ENCODE measurements at regions not wholly inside any gene's neighbourhood (a gene's known extent, or its start where the extent isn't known, plus 50 kb on each side); places are given as distances from the start of the nearest gene placed in this dataset.

DNA sequence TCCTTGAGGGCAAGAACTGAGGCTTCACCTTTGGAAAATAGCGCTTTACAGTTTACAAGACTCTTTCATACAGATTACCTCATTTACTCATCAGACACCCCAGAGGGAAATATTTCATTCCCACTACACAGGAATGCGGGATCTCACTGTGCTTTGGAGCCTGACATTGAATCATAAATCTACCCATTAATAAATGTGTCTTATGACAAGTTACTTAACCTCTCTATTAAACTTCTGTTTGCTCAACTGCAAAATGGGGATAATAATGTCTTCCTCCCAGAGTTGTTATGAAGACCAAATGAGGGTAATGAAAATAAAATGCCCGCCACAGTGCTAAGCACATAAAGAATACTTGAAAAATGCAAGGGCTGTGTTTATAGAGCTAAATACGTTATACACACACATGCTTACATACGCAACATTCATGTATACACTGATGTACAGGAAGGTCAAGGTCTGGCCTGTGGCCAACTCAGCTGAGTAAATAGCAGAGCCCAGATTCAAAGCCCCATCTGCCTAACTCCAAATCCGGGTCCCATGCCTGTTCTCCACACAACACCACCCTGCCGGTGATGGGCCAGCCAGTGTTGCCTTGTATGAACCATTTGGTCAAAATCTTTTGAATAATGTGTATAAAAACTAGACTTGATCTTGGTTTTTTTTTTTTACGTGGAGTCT, 56.6 kb upstream of the CALM2 start:
- H3K9me3 Mint-ChIP-seq = no peaks in the 10 kb centered on the region
- ATAC-seq (no peak), DNase-seq (ENCODE audit: low spot score in 2 of 2) (no peak)
- H3K36me3 Mint-ChIP-seq = no peaks in the 10 kb centered on the region
- no peak overlapping the region for H3K27ac Mint-ChIP-seq

DNA sequence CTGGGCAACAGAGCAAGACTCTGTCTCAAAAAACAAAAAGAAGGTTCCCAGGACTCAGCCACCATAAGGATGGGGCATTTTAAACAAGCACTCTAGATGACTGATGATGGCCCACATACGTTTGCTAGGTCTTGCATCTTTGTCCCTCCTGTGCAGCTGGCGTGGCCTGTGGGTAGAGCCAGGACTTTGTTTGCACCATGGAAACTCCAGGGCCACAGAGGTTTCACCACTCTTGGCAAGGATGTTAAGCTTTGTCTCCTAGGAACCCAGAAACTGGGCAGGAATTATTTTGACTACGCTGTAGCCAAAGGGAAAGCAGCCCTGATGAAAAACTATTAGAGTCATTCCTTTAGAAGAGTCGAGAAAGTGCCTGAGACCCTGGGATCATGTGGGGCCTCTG, 54.1 kb upstream of the CALM2 start:
- no peaks in the 10 kb centered on the region for H3K9me3 Mint-ChIP-seq
- ATAC-seq (no peak), DNase-seq (ENCODE audit: low spot score in 2 of 2) (no peak)

DNA sequence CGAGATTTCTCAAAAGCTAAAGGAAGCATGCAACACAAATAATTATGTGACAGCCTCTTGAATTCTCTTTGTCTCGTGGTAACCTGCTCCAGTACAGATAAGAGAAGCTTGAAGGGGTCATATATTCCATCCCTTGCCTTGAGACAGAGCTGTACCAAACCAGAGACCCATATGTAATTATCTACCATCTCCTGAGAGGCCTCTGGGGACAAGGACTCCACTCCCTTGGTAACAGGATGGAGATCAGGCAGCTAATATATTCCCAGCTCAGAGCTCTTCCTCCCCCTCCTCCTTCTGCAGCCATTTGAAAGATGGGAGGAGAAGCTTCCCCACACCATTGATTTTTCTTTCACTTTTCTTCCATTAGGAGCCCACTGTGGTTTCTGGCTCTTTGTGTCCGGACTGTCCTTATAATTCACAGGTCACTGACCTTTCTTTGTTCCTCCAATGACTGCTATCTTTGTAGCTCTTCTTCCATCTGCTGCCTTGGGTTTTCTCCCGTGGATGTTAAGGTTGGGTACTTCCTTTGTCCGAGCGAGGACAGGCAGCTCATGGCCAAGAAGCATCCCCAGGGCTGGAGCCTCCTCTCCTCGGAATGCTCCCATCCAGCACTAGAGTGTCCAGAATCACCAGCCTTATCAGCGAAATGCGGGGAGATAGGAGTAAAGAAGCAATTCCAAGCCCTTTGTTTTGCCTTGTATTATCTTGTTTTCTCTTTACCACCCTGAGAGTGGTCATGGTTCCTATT, 51.4 kb upstream of the CALM2 start:
- ATAC-seq = no peak
- no peaks in the 10 kb centered on the region for H3K36me3 Mint-ChIP-seq
- no peak for DNase-seq (ENCODE audit: low spot score in 2 of 2)
- no peak overlapping the region for H3K27ac Mint-ChIP-seq
- H3K9me3 Mint-ChIP-seq = no peaks in the 10 kb centered on the region

More for the DNA sequence above, 54.1 kb upstream of the CALM2 start:
- no peaks in the 10 kb centered on the region for H3K36me3 Mint-ChIP-seq
- no peak overlapping the region for H3K27ac Mint-ChIP-seq

DNA sequence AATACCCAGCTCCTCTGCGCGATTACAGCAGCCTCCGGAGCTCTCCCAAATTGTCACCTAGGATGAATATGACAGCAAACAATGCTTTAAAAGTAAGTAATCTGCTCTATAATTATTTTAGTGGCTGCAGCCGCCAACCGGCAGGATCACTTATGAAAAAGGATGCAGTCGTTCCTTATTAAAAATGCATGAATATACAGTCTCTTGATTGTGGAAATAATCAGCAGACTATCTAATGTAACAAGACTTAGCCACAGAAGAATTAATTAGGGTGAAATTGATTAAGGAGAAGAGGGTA, 50.6 kb upstream of the CALM2 start:
- H3K27ac Mint-ChIP-seq = no peak overlapping the region
- no peaks in the 10 kb centered on the region for H3K9me3 Mint-ChIP-seq
- H3K36me3 Mint-ChIP-seq = no peaks in the 10 kb centered on the region
- ATAC-seq (no peak), DNase-seq (ENCODE audit: low spot score in 2 of 2) (no peak)

DNA sequence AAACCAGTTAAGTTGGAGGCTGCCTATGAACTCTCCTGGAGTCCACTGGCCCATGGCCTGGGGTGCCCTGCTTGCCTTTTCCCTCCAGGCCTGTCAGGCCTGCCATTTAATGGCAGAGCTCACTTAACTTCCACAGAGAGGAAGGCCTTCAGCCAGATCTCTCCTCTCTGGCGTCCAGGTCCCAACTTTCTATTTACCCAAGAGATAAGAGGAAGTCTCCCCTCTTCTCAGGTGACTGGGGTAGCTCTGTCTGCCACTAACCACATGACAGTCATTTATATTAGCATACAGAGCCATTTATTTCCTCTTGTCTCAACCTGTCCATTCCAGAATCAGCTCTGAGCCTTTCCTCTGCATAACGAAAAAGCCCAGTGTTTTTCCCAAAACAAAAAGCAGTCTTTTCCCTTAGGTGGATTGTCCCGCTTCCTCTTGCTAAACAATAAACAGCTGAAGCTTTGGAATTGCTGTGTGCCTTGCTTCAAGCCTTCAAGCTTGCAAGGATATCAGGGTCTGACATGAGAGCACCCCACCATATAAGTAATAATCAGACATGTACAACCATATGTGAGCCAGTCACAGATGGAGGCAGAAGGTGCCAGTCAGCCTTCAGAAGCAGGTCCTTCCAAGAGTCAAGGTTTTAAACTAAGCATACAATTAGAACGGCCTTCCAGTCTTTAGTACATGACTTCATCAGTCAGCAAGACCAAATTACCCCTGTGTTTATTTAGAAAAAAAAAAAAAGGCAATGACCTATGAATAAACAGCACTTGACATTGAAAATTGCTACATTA, 50.0 kb upstream of the CALM2 start:
- ATAC-seq (no peak), DNase-seq (ENCODE audit: low spot score in 2 of 2) (no peak)
- Mint-ChIP-seq H3K36me3 (no peaks in the 10 kb centered on the region), H3K27ac (no peak overlapping the region), H3K9me3 (no peaks in the 10 kb centered on the region)
